ENCODE measurements at regions not wholly inside any gene's neighbourhood (a gene's known extent, or its start where the extent isn't known, plus 50 kb on each side); places are given as distances from the start of the nearest gene placed in this dataset.

- TF ChIP-seq CTCF (IDR thresholded peaks at IDR 0.05; ENCODE audit: poor library complexity) (no peak), EZH2 (IDR thresholded peaks at IDR 0.05; ENCODE audit: borderline replicate concordance) (no peak)
Observed at GRCh38 chr7:36794689-36795088, 70.4 kb upstream of the AOAH start.
